Neural cell (in vitro differentiated cells): ENCODE measurements at regions not wholly inside any gene's neighbourhood (a gene's known extent, or its start where the extent isn't known, plus 50 kb on each side); places are given as distances from the start of the nearest gene placed in this dataset.
"Not testable (repeated sequence)": the region's sequence is repeated elsewhere in the genome, so short reads cannot be mapped to it uniquely, and the experiment has no call there.

Experiments
- H2AFZ ChIP-seq: fragments of 200-600, 300-800 bp; sonication (generic), shearing (Covaris generic); 2 replicates; pipeline ENCODE4 v1.6.0; 2014; ENCODE audit warnings: low read depth, mild to moderate bottlenecking, antibody characterized with exemption, low read length, moderate library complexity
- H3F3A ChIP-seq: fragments of 200-600 bp; shearing (Covaris generic); 2 replicates; pipeline ENCODE4 v1.6.1; 2016; ENCODE audit warnings: mild to moderate bottlenecking, moderate library complexity, mixed read lengths, antibody characterized with exemption, low read length; ENCODE audit not compliant: insufficient read depth, poor library complexity, severe bottlenecking
- H3K27ac ChIP-seq: fragments of 200-600, 300-800 bp; sonication (generic), shearing (Covaris generic); 2 replicates; pipeline ENCODE4 v1.5.1; 2014; ENCODE audit warnings: mild to moderate bottlenecking, low read length, moderate library complexity
- H3K27me3 ChIP-seq: fragments of 300-800, 200-600 bp; sonication (generic), shearing (Covaris generic); 2 replicates; pipeline ENCODE4 v1.6.0; 2014; ENCODE audit warnings: mild to moderate bottlenecking, low read depth, low read length, moderate library complexity; ENCODE audit not compliant: insufficient read depth
- H3K36me3 ChIP-seq: fragments of 300-800, 200-600 bp; sonication (generic), shearing (Covaris generic); 2 replicates; pipeline ENCODE4 v1.5.1; 2014; ENCODE audit warnings: mild to moderate bottlenecking, antibody characterized with exemption, low read length, moderate library complexity; ENCODE audit not compliant: insufficient read depth
- H3K4me2 ChIP-seq: fragments of 300-800, 200-600 bp; sonication (generic), shearing (Covaris generic); 2 replicates; pipeline ENCODE4 v1.6.0; 2014; ENCODE audit warnings: mild to moderate bottlenecking, low read length
- H3K4me3 ChIP-seq: fragments of 300-800, 200-600 bp; sonication (generic), shearing (Covaris generic); 2 replicates; pipeline ENCODE4 v1.5.1; 2014; ENCODE audit warnings: mild to moderate bottlenecking, low read length, moderate library complexity
- H3K79me2 ChIP-seq: fragments of 200-600 bp; shearing (Covaris generic); replicated peaks from 2 replicates; pipeline ENCODE4 v1.6.0; 2014; ENCODE audit warnings: mild to moderate bottlenecking, low read length, moderate library complexity; ENCODE audit not compliant: insufficient read depth
- H3K9ac ChIP-seq: fragments of 300-800, 200-600 bp; sonication (generic), shearing (Covaris generic); 2 replicates; pipeline ENCODE4 v1.6.1; 2016; ENCODE audit warnings: mild to moderate bottlenecking, low read length, mixed read lengths
- H3K9me2 ChIP-seq: fragments of 200-600 bp; shearing (Covaris generic); 2 replicates; pipeline ENCODE4 v1.6.1; 2016; ENCODE audit warnings: mild to moderate bottlenecking, low read length, mixed read lengths; ENCODE audit not compliant: insufficient read depth
- H3K9me3 ChIP-seq: fragments of 200-600, 300-800 bp; sonication (generic), shearing (Covaris generic); 2 replicates; pipeline ENCODE4 v1.6.1; 2016; ENCODE audit warnings: mild to moderate bottlenecking, mixed run types, low read length, moderate library complexity, mixed read lengths
- H4K20me1 ChIP-seq: fragments of 200-600 bp; shearing (Covaris generic); 2 replicates; pipeline ENCODE4 v1.6.1; 2016; ENCODE audit warnings: mild to moderate bottlenecking, mixed run types; ENCODE audit not compliant: insufficient read depth
- EP300 ChIP-seq: fragments of 450-650 bp; conservative IDR thresholded peaks from 2 replicates; pipeline ENCODE4 v1.6.1; 2014; ENCODE audit warnings: antibody characterized with exemption, mild to moderate bottlenecking, moderate library complexity; ENCODE audit not compliant: poor library complexity, severe bottlenecking
- EZH2 ChIP-seq: fragments of 200-600, 300-800 bp; shearing (Covaris generic), sonication (generic); IDR thresholded peaks from 2 replicates; pipeline ENCODE4 v1.6.1; 2014; ENCODE audit warnings: antibody characterized with exemption, low read length, borderline replicate concordance, mild to moderate bottlenecking; ENCODE audit not compliant: insufficient read depth, poor library complexity, severe bottlenecking
- MXI1 ChIP-seq: fragments of 450-650 bp; conservative IDR thresholded peaks from 2 replicates; pipeline ENCODE4 v1.6.1; 2014; ENCODE audit warnings: antibody characterized with exemption, mild to moderate bottlenecking; ENCODE audit not compliant: poor library complexity, severe bottlenecking
- POLR2AphosphoS5 ChIP-seq: IDR thresholded peaks from 2 replicates; pipeline ENCODE4 v1.6.1; 2012
- RAD21 ChIP-seq: fragments of 450-650 bp; conservative IDR thresholded peaks from 2 replicates; pipeline ENCODE4 v1.6.1; 2014; ENCODE audit warnings: antibody characterized with exemption, mild to moderate bottlenecking, moderate library complexity
- SMC3 ChIP-seq: fragments of 450-650 bp; conservative IDR thresholded peaks from 2 replicates; pipeline ENCODE4 v1.6.1; 2014; ENCODE audit warnings: antibody characterized with exemption, mild to moderate bottlenecking, moderate library complexity; ENCODE audit not compliant: poor library complexity
- TAF1 ChIP-seq: IDR thresholded peaks from 2 replicates; pipeline ENCODE4 v1.6.1; 2012; ENCODE audit warnings: low read depth
- TF ChIP-seq, protein P1 (sequence below): fragments of 450-650 bp; IDR thresholded peaks from 2 replicates; pipeline ENCODE4 v1.5.1; 2014; ENCODE audit warnings: antibody characterized with exemption, mild to moderate bottlenecking, moderate library complexity; ENCODE audit not compliant: poor library complexity, severe bottlenecking
- TF ChIP-seq, protein P2 (sequence below): IDR thresholded peaks from 2 replicates; pipeline ENCODE4 v1.6.1; 2012; ENCODE audit warnings: borderline replicate concordance

DNA sequence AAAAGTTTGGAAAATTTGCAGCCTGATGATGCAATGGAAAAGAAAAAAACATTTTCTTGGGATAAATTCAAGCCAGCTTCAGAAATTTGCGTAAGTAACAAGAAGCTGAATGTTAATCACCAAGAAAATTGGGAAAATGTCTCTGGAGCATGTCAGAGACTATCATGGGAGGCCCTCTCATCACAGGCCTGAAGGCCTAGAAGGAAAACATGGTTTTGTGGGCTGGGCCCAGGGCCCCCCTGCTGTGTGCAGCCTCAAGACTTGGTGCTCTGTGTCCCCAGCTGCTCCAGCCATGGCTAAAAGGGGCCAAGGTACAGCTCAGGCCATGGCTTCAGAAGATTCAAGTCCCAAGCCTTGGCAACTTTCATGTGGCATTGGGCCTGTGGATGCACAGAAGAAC is 1049.8 kb upstream of the GRIA3 start:
- Histone ChIP-seq H3K9me2 (no peaks in the 10 kb centered on the region), H3K4me2 (no peak overlapping the region), H3K9ac (no peak overlapping the region), H3K9me3 (no peaks in the 10 kb centered on the region), H3K27ac (no peak overlapping the region), H3K27me3 (no peaks in the 10 kb centered on the region), H3K4me3 (no peak overlapping the region), H4K20me1 (no peaks in the 10 kb centered on the region), H2AFZ (no peak overlapping the region), H3K36me3 (no peaks in the 10 kb centered on the region), H3K79me2 (no peaks in the 10 kb centered on the region), H3F3A (no peaks in the 10 kb centered on the region)
- no peak for TF ChIP-seq RAD21
- no peak for TF ChIP-seq POLR2AphosphoS5
- no peak for TF ChIP-seq EP300
- no peak for TF ChIP-seq MXI1

DNA sequence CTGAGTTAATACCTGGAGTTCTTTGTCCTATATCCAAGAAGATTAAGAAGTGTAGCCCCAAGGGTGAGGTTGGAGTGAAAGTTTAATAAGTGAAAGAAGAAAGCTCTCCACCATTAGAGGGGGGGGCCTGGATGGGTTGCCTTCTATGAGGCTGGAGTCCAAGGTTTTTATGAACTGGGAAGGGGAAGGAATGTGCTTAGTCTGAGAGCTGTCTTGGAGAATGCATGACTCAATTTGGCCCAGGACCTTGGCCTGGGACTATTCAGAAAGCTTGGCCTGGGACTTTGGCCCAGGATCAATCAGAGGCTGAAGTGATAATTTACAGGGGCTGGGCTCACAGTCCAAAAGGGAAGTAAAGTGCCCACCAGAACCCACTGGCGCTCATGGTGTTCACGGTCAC is 1049.0 kb upstream of the GRIA3 start:
- Histone ChIP-seq H3K9me2 (no peaks in the 10 kb centered on the region), H3K27me3 (no peaks in the 10 kb centered on the region), H3F3A (no peaks in the 10 kb centered on the region), H2AFZ (no peak overlapping the region), H3K36me3 (no peaks in the 10 kb centered on the region), H4K20me1 (no peaks in the 10 kb centered on the region), H3K4me2 (no peak overlapping the region), H3K79me2 (no peaks in the 10 kb centered on the region), H3K9me3 (no peaks in the 10 kb centered on the region), H3K27ac (no peak overlapping the region), H3K4me3 (no peak overlapping the region), H3K9ac (no peak overlapping the region)
- TF ChIP-seq, protein P1, sequence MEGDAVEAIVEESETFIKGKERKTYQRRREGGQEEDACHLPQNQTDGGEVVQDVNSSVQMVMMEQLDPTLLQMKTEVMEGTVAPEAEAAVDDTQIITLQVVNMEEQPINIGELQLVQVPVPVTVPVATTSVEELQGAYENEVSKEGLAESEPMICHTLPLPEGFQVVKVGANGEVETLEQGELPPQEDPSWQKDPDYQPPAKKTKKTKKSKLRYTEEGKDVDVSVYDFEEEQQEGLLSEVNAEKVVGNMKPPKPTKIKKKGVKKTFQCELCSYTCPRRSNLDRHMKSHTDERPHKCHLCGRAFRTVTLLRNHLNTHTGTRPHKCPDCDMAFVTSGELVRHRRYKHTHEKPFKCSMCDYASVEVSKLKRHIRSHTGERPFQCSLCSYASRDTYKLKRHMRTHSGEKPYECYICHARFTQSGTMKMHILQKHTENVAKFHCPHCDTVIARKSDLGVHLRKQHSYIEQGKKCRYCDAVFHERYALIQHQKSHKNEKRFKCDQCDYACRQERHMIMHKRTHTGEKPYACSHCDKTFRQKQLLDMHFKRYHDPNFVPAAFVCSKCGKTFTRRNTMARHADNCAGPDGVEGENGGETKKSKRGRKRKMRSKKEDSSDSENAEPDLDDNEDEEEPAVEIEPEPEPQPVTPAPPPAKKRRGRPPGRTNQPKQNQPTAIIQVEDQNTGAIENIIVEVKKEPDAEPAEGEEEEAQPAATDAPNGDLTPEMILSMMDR, result no peak
- TF ChIP-seq, protein P2, sequence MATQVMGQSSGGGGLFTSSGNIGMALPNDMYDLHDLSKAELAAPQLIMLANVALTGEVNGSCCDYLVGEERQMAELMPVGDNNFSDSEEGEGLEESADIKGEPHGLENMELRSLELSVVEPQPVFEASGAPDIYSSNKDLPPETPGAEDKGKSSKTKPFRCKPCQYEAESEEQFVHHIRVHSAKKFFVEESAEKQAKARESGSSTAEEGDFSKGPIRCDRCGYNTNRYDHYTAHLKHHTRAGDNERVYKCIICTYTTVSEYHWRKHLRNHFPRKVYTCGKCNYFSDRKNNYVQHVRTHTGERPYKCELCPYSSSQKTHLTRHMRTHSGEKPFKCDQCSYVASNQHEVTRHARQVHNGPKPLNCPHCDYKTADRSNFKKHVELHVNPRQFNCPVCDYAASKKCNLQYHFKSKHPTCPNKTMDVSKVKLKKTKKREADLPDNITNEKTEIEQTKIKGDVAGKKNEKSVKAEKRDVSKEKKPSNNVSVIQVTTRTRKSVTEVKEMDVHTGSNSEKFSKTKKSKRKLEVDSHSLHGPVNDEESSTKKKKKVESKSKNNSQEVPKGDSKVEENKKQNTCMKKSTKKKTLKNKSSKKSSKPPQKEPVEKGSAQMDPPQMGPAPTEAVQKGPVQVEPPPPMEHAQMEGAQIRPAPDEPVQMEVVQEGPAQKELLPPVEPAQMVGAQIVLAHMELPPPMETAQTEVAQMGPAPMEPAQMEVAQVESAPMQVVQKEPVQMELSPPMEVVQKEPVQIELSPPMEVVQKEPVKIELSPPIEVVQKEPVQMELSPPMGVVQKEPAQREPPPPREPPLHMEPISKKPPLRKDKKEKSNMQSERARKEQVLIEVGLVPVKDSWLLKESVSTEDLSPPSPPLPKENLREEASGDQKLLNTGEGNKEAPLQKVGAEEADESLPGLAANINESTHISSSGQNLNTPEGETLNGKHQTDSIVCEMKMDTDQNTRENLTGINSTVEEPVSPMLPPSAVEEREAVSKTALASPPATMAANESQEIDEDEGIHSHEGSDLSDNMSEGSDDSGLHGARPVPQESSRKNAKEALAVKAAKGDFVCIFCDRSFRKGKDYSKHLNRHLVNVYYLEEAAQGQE, result no peak
- TF ChIP-seq EZH2 (no peak), POLR2AphosphoS5 (no peak), MXI1 (no peak), TAF1 (no peak), SMC3 (no peak), EP300 (no peak), RAD21 (no peak)

- not testable (repeated sequence) for H3K9me2 ChIP-seq, H3K79me2 ChIP-seq, H3K27me3 ChIP-seq, H2AFZ ChIP-seq, H4K20me1 ChIP-seq, H3K4me2 ChIP-seq, H3K36me3 ChIP-seq, H3K9me3 ChIP-seq, H3K27ac ChIP-seq, H3F3A ChIP-seq, H3K9ac ChIP-seq, H3K4me3 ChIP-seq
Measured at GRCh38 chrX:122140219-122140618, 1043.9 kb upstream of the GRIA3 start.
